ENCODE measurements at regions not wholly inside any gene's neighbourhood (a gene's known extent, or its start where the extent isn't known, plus 50 kb on each side); places are given as distances from the start of the nearest gene placed in this dataset.

DNA sequence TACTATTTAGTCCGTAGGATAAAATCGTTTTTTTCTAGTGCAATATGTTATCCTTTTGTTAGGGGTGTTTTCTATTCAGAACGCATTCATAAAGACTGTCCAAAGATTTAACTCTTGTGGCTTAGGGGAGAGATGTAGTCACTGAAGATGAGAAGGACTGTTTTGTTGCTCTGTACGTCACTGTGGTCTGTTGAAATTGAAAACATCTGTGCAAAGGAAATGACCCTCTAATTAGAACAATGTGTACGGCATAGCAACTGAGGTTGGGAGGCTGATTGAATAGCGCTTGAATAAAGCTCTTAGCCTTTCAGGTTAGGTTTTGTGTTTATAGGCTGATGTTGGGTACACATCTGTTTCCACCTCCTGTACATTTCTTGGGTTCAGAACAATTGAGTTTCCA lies 453.4 kb upstream of the AKR1E2 start:
- Mint-ChIP-seq H3K27ac (no peak overlapping the region), H3K36me3 (no peaks in the 10 kb centered on the region), H3K4me3 (no peak overlapping the region), H3K27me3 (peaks cover 18% of the 10 kb centered on the region), H3K4me1 (no peaks in the 10 kb centered on the region), H3K9me3 (no peaks in the 10 kb centered on the region)
- CTCF ChIA-PET, result no interaction called here
- DNase-seq, result no peak

- H3K4me3 Mint-ChIP-seq, result no peak overlapping the region
- CTCF ChIA-PET, result no interaction called here
- no peak for DNase-seq
- no peak overlapping the region for H3K27ac Mint-ChIP-seq
- H3K36me3 Mint-ChIP-seq, result no peaks in the 10 kb centered on the region
- no peaks in the 10 kb centered on the region for H3K9me3 Mint-ChIP-seq
- H3K27me3 Mint-ChIP-seq, result peaks cover 14% of the 10 kb centered on the region
- no peaks in the 10 kb centered on the region for H3K4me1 Mint-ChIP-seq
Measured at GRCh38 chr10:4371691-4372295, 454.2 kb upstream of the AKR1E2 start.

- DNase-seq, result no peak
- H3K9me3 Mint-ChIP-seq, result no peaks in the 10 kb centered on the region
- no peaks in the 10 kb centered on the region for H3K4me1 Mint-ChIP-seq
- no peak overlapping the region for H3K4me3 Mint-ChIP-seq
- no peaks in the 10 kb centered on the region for H3K36me3 Mint-ChIP-seq
- H3K27ac Mint-ChIP-seq, result no peak overlapping the region
- CTCF ChIA-PET, result no interaction called here
- peaks cover 14% of the 10 kb centered on the region for H3K27me3 Mint-ChIP-seq
Measured at GRCh38 chr10:4370376-4370775, 455.6 kb upstream of the AKR1E2 start.

- no peak overlapping the region for H3K27ac Mint-ChIP-seq
- H3K27me3 Mint-ChIP-seq, result peaks cover 16% of the 10 kb centered on the region
- H3K9me3 Mint-ChIP-seq, result no peaks in the 10 kb centered on the region
- no peak overlapping the region for H3K4me3 Mint-ChIP-seq
- no peaks in the 10 kb centered on the region for H3K36me3 Mint-ChIP-seq
- CTCF ChIA-PET, result no interaction called here
- DNase-seq, result no peak
- no peaks in the 10 kb centered on the region for H3K4me1 Mint-ChIP-seq
Measured at GRCh38 chr10:4361581-4361980, 464.4 kb upstream of the AKR1E2 start.

DNA sequence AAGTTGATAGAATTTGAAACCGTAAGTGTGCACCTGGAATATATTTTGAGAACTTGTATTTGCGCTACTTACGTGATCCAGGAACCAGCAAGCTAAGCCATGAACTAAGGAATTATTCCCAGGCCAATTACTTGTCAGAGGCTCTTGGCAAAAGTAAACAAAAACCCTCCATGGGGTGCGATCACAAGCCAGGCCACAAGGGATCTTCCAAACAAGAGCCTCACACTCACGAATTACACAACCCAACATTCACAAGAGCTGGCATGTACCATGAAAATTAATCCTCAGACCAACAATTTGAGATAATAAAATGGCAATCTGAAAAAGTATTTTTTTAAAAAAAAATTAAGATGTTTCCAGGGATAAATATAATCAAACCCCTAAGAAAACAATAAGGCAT lies 467.0 kb upstream of the AKR1E2 start:
- Mint-ChIP-seq H3K36me3 (no peaks in the 10 kb centered on the region), H3K9me3 (no peaks in the 10 kb centered on the region), H3K27ac (no peak overlapping the region), H3K27me3 (peaks cover 16% of the 10 kb centered on the region), H3K4me3 (no peak overlapping the region), H3K4me1 (peaks cover under 1% of the 10 kb centered on the region)
- CTCF ChIA-PET, result no interaction called here
- DNase-seq, result no peak

GRCh38 chr10:4357911-4358310 lies 468.1 kb upstream of the AKR1E2 start:
- Mint-ChIP-seq H3K4me3 (no peak overlapping the region), H3K36me3 (no peaks in the 10 kb centered on the region), H3K27ac (no peak overlapping the region), H3K9me3 (no peaks in the 10 kb centered on the region), H3K4me1 (peaks cover 3% of the 10 kb centered on the region), H3K27me3 (peaks cover 20% of the 10 kb centered on the region)
- DNase-seq, result no peak
- CTCF ChIA-PET, result interaction anchor here (0.6 to 1.3 kb wide), 2 partner anchors 13 to 118 kb away, joined by 3 to 4 read pairs; no protein-coding TSS in a partner anchor

DNA sequence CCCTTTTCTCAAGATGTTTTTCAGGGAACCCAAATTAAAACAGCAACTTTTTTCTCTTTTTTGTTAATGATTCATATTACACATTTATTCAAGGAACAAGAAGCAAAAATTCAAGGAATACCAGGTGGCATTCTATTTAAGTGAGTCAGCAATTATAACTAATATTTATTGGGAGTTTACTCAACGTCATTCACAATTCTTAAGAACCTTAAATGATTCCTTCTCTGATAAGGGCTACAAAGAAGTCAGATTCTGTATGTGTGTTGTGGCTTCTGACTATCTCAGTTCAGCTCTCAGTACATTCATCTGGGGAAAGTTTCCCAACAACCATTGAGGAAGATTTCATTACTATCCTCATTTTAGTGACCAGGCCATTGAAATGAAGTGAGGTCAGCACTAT lies 470.7 kb upstream of the AKR1E2 start:
- CTCF ChIA-PET, result no interaction called here
- DNase-seq, result no peak

DNA sequence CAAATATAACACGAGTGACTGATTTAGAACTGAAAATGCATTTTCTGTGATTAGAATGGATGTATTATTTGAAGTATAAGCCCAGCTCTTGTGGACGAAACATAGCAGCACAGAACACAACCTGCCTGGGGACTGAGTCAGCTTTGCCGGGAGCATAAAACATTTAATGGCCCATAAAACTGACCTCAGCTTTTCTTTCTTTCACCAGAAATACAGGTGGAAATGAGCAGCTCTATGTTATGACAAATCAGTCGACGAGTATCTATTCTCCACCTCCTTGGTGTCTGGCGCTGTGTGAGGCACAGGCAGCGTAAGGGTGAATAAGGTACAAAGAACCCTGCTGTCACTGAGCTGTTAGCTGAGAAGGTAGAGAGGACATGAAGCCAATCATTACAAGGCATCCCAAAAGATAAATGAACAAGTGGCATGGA lies 471.6 kb upstream of the AKR1E2 start:
- peaks cover 3% of the 10 kb centered on the region for H3K4me1 Mint-ChIP-seq
- no peak for DNase-seq
- no peaks in the 10 kb centered on the region for H3K36me3 Mint-ChIP-seq
- peaks cover 18% of the 10 kb centered on the region for H3K27me3 Mint-ChIP-seq
- H3K9me3 Mint-ChIP-seq, result no peaks in the 10 kb centered on the region
- CTCF ChIA-PET, result no interaction called here
- H3K27ac Mint-ChIP-seq, result no peak overlapping the region
- no peak overlapping the region for H3K4me3 Mint-ChIP-seq

More for the DNA sequence above, 470.7 kb upstream of the AKR1E2 start:
- Mint-ChIP-seq H3K4me3 (no peak overlapping the region), H3K27ac (no peak overlapping the region), H3K36me3 (no peaks in the 10 kb centered on the region), H3K4me1 (peaks cover 3% of the 10 kb centered on the region), H3K27me3 (peaks cover 22% of the 10 kb centered on the region), H3K9me3 (no peaks in the 10 kb centered on the region)

GRCh38 chr10:4353964-4354363 lies 472.0 kb upstream of the AKR1E2 start:
- Mint-ChIP-seq H3K9me3 (no peaks in the 10 kb centered on the region), H3K27ac (no peak overlapping the region), H3K4me1 (peaks cover 3% of the 10 kb centered on the region), H3K36me3 (no peaks in the 10 kb centered on the region), H3K27me3 (peaks cover 18% of the 10 kb centered on the region), H3K4me3 (no peak overlapping the region)
- DNase-seq, result no peak
- CTCF ChIA-PET, result no interaction called here

GRCh38 chr10:4353059-4353655 lies 472.9 kb upstream of the AKR1E2 start:
- CTCF ChIA-PET, result no interaction called here
- Mint-ChIP-seq H3K4me3 (no peak overlapping the region), H3K27ac (no peak overlapping the region), H3K9me3 (no peaks in the 10 kb centered on the region), H3K36me3 (no peaks in the 10 kb centered on the region), H3K27me3 (peaks cover 18% of the 10 kb centered on the region), H3K4me1 (peaks cover 3% of the 10 kb centered on the region)
- DNase-seq, result no peak

DNA sequence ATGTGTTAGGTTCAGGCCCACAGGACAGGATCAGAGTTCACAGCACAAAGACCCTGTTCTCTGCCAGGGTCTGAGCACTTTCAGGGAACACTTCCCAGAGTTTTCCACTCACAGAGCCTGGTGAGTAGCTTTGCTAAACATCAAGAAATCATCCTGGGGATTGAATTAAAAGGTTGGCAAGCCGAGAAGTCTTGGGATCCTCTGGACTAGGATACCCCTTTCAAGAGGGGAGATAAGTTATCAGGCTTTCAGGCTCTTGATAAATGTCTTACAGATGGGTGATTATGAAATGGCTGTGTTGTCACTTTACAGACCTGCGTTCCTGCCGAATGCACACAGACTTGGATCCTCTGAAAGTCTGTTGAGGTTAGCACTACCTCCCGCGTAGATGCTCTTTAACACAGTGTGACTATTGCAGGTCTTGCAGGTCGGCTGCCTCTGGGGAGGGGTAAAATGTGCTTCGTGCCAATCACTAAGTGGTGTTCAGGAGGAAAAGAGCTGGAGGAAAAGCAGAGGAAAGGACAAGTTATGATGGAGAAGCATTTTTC lies 473.5 kb upstream of the AKR1E2 start:
- Mint-ChIP-seq H3K36me3 (no peaks in the 10 kb centered on the region), H3K27me3 (peaks cover 18% of the 10 kb centered on the region), H3K9me3 (no peaks in the 10 kb centered on the region), H3K27ac (no peak overlapping the region), H3K4me1 (peaks cover 3% of the 10 kb centered on the region), H3K4me3 (no peak overlapping the region)
- CTCF ChIA-PET, result no interaction called here
- DNase-seq, result no peak

DNA sequence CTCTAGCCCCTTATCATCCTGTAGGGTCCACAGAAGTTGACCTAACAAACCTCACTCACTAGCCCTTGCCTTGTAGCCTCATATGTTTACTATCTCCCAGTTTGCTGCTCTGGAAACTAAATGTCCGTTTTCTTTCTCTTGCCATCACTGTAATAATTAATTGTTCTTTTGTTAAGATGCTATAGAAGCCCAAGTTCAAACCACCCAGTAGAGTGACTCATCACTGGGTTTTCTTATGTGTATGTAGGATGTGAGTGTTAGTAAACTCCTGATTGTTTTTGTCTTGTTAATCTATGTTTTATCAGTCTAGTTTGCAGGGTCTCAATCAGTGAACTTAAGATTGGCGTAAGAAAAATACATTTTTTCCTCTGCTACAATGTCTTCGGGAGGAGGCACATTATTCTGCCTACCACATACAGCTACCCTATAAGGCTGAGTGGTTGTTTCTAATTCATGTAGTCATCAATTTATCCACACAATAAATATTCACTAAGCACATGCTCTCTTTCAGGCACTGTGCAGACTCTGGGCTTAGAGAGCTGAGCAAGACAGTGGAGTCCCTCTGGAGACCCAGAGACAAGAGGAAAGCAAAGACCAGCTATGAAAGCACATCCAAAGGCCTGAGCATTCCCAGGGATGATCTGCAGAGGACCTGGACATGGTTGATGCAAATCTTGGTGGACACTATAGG lies 474.1 kb upstream of the AKR1E2 start:
- CTCF ChIA-PET, result no interaction called here
- Mint-ChIP-seq H3K27me3 (peaks cover 15% of the 10 kb centered on the region), H3K36me3 (no peaks in the 10 kb centered on the region), H3K27ac (no peak overlapping the region), H3K4me1 (peaks cover 3% of the 10 kb centered on the region), H3K9me3 (no peaks in the 10 kb centered on the region), H3K4me3 (no peak overlapping the region)
- no peak for DNase-seq

- Mint-ChIP-seq H3K9me3 (no peaks in the 10 kb centered on the region), H3K27me3 (peaks cover 4% of the 10 kb centered on the region), H3K4me1 (no peaks in the 10 kb centered on the region), H3K36me3 (no peaks in the 10 kb centered on the region), H3K4me3 (no peak overlapping the region), H3K27ac (no peak overlapping the region)
- no peak for DNase-seq
- CTCF ChIA-PET, result no interaction called here
Measured at GRCh38 chr10:4347397-4347796, 478.6 kb upstream of the AKR1E2 start.

DNA sequence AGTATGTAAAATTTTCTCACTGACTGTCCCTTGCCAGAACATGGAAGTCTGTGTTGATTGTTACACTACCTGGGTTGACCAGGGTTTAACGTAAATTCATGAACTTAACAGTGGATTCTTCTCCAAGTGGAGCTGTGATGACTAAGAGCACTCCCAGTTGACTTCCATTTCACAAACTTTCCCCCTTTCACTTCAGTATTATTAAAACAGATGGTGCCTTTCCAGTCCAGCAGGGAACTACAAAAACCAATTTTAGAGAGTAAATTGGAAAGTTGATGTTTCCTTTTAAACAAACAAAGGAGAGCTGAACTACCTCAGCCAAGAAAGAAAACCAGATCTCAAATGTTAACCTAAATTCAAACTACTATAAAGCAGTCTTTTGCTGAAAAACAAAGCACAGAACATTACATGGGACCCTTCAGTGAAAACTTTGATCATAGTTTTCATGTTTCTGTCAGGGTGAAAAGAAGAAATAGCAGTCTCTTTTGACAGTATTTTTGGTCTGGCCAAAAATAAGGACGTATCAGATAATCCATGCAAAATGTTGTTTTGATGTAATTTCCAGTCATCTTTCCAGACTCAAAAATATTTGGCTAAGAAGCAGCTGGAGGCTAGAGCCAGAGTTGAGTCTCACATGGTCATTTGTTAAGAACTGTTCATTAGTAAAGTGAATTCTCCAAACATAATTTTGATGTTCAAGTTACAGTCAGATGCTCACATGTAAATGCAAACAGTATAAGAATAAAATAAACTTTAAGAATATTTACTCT lies 479.9 kb upstream of the AKR1E2 start:
- Mint-ChIP-seq H3K9me3 (no peaks in the 10 kb centered on the region), H3K36me3 (no peaks in the 10 kb centered on the region), H3K4me1 (no peaks in the 10 kb centered on the region), H3K27me3 (no peaks in the 10 kb centered on the region), H3K4me3 (no peak overlapping the region), H3K27ac (no peak overlapping the region)
- no peak for DNase-seq
- CTCF ChIA-PET, result no interaction called here
